Stimulated activated CD4-positive, alpha-beta T cell treated with anti-CD3 and anti-CD28 coated beads, TNF-alpha, amount 100 ng/mL, for 1 hour (primary cell): ENCODE measurements at regions not wholly inside any gene's neighbourhood (a gene's known extent, or its start where the extent isn't known, plus 50 kb on each side); places are given as distances from the start of the nearest gene placed in this dataset.
A peak's percentile ranks its signal among the peaks of the same experiment; 100 is the strongest.
"Not testable (repeated sequence)": the region's sequence is repeated elsewhere in the genome, so short reads cannot be mapped to it uniquely, and the experiment has no call there.

Experiments
- DNase-seq, 3 donors: peaks; one replicate each; pipeline ENCODE4 v3.0.0-alpha.2; 2020; ENCODE audit warnings: low read depth in 3 of 3, low spot score in 1 of 3

GRCh38 chr6:137654365-137654981 lies 160.3 kb upstream of the OLIG3 start:
- no peak for DNase-seq

GRCh38 chr6:137655291-137655690 lies 161.1 kb upstream of the OLIG3 start:
- no peak for DNase-seq

DNA sequence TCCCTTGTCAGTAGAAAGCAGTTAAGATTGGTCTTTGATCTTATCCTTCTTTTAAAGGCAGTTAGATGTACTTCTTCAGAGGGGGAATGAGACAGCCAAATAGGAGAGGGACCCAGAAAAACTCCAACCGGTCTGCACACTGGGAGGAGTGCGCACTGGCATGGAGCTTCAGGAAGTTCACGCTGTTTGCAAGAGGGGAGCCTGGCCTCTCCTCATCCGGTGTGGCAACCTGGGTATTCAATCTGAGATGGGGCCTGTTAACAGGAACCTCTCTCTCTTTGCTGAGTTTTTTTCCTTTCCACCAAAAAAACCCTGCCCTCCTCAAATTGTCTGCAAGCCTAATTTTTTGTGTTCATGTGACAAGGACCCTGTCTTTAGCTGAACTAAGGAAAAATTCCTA lies 162.5 kb upstream of the OLIG3 start:
- no peak for DNase-seq

DNA sequence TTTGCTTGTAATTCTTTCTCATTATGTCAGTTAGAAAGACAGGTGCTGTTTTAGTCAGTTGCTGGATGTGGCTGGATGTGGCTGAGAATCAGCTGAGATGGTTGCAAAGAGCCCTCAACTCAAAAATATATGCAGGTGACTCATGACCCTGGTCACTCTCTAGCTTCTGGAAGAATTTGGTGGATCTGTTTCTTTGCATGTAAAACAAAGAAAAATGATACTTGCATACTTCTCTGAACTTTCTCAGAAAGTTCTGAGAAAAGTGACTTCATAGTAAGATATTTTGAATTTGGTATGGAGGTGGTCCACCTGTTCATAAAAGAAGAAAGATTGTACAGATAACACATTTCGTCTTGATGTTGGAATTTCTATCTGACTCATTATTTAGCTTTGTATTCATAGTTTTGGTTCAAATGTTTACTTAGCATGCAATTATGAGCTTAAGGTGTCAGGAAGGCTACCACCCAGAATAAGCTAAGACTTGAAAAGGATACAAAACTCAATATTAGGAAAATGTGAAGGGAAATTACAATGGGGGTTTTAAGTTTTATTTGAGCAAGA lies 163.2 kb upstream of the OLIG3 start:
- no peak for DNase-seq

GRCh38 chr6:137658287-137658686 lies 164.1 kb upstream of the OLIG3 start:
- DNase-seq = no peak

DNA sequence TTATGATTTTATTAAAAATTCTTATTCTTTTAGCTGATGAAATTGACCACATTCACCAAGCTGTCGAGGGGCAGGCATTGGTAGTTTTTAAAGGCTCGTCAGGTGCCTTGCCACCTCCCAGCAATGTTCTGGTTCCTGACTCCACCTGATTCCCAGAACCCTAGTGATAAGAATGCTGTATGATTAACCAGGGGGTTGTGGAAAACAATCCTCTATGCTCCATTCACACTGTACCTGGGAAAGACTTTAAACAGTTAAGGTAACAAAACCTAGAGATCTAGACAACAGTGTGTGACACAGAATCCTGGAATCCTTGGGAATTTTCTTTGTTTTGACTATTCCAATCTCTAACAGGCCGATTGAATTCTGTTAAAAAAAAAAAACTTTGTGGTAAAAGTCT lies 165.7 kb upstream of the OLIG3 start:
- no peak for DNase-seq

GRCh38 chr6:137660296-137660731 lies 166.1 kb upstream of the OLIG3 start:
- DNase-seq = no peak

- peak in 2 of 3 donors; percentile 8 to 46 for DNase-seq
Measured at GRCh38 chr6:137661601-137662000, 167.4 kb upstream of the OLIG3 start.

- no peak for DNase-seq
Measured at GRCh38 chr6:137664183-137664582, 170.0 kb upstream of the OLIG3 start.

- DNase-seq = no peak
Measured at GRCh38 chr6:137665342-137665934, 171.2 kb upstream of the OLIG3 start.

GRCh38 chr6:137666202-137666774 lies 172.1 kb upstream of the OLIG3 start:
- no peak for DNase-seq

DNA sequence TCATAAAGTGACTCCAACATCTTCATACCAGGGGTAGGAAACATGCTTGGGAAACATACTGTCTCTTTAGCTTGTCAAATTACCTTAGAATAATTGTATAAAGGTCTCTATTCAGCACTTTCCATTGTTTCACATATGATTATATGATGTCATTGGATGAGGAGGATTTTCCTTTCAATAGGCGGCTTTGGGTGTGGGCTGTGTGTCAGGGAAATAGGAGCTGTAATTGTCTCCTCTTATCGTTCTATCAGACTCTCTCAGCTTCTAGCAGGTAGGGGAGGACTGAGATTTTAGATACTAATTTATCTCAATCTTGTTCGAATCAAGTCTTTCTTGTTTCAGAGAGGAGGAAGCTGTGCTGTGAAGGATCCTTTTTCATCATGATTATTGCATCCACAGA lies 179.4 kb upstream of the OLIG3 start:
- no peak for DNase-seq

DNA sequence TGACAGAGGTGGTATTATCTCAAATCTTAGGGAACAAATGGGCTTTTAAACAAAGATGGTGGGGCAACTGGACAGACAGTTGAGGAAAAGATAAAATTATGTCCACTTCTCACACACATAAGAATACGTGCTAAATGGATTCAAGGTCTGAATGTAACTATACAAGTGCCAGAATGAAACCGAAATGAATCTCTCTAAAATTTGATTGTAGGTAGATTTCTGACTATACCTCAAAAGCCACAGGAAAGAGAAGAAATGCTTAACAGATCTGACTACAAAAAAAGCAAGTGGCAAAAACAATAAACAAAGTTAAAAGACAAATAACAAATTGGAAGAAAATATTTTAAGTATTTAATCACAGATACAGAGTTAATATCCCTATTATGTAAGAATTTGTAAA lies 182.7 kb upstream of the OLIG3 start:
- no peak for DNase-seq

- no peak for DNase-seq
Measured at GRCh38 chr6:137677709-137678108, 183.5 kb upstream of the OLIG3 start.

- no peak for DNase-seq
Measured at GRCh38 chr6:137678451-137678850, 184.3 kb upstream of the OLIG3 start.

- no peak for DNase-seq
Measured at GRCh38 chr6:137680705-137681346, 186.2 kb upstream of the TNFAIP3 start.

- no peak for DNase-seq
Measured at GRCh38 chr6:137681445-137682009, 185.5 kb upstream of the TNFAIP3 start.

DNA sequence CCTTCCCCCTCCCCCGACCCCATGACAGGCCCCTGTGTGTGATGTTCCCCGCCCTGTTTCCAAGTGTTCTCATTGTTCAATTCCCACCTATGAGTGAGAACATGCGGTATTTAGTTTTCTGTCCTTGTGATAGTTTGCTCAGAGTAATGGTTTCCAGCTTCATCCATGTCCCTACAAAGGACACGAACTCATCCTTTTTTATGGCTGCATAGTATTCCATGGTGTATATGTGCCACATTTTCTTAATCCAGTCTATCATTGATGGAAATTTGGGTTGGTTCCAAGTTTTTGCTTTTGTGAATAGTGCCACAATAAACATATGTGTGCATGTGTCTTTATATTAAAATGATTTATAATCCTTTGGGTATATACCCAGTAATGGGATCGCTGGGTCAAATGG lies 184.4 kb upstream of the TNFAIP3 start:
- DNase-seq = not testable (repeated sequence)

DNA sequence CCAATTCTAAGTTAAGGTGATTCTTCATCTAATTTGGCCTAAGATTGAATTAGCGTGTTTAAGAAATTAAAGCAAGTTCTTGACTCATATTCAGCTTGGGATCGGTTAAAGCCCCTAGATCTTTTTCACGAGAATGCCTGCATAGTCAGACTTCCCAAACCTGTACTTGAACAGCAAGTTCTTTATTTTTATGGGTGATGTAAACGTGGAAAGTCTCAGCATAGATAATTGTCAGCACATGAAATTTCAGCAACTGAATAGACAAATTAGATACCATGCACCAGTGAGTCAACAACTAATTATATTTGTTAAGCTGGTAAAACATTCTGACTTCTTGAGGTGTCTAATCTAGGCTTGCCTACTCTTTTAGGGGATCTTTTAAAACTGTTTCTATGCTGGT lies 183.1 kb upstream of the TNFAIP3 start:
- DNase-seq = no peak

- DNase-seq = no peak
Measured at GRCh38 chr6:137685798-137686375, 181.2 kb upstream of the TNFAIP3 start.

DNA sequence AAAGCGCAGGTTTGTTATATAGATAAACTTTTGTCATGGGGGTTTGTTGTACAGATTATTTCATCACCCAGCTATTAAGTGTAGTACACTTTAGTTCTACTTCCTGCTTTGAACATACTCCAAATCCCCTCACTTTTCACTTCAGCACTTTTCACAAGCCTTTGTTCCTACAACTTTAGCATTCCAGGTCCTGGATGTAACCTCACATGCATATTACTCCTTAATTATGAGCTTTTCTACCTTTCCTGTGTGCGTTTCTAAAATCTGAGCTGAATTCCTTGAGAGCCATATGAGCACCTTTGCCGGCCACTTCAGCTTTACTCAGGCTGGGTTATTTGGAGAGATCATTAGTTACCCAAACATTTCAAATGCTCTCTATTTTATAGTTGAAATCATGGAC lies 179.2 kb upstream of the TNFAIP3 start:
- no peak for DNase-seq
